H1 (cell line): ENCODE measurements at regions not wholly inside any gene's neighbourhood (a gene's known extent, or its start where the extent isn't known, plus 50 kb on each side); places are given as distances from the start of the nearest gene placed in this dataset.

Experiments
- CTCF ChIA-PET: fragments of 300-600 bp; sonication (Branson Sonifier 250); formaldehyde crosslinking; loops from one replicate; lab custom pipeline; 2021; ENCODE audit not compliant: partially characterized antibody; lab: Charles Lee
- POLR2A ChIA-PET: fragments of 300-600 bp; sonication (Branson Sonifier 250); formaldehyde crosslinking; loops from one replicate; lab custom pipeline; 2021; ENCODE audit warnings: inconsistent platforms; ENCODE audit not compliant: partially characterized antibody; lab: Charles Lee
- DNase-seq, 2 experiments: peaks; one replicate each; pipeline versions ENCODE4 v3.0.0 to v3.0.0-alpha.2; 2010 to 2022; ENCODE audit warnings: low spot score in 2 of 2, low read depth in 1 of 2, mixed read lengths in 1 of 2
- FAIRE-seq: peaks from 2 replicates; lab custom pipeline; 2011; peaks lifted over from hg19 to GRCh38; lab: Jason Lieb, UNC
- H2AFZ ChIP-seq: 2 replicates; pipeline ENCODE4 v1.8.1; 2012; ENCODE audit warnings: low read length, inconsistent platforms
- H2AK5ac ChIP-seq: 2 replicates; pipeline ENCODE4 v1.6.1; 2013; ENCODE audit warnings: low read depth, low read length
- H2BK120ac ChIP-seq: replicated peaks from 2 replicates; pipeline ENCODE3; 2013; ENCODE audit warnings: low read depth, low read length, inconsistent platforms
- H2BK12ac ChIP-seq: 2 replicates; pipeline ENCODE4 v1.6.1; 2013; ENCODE audit warnings: low read depth, low read length
- H2BK15ac ChIP-seq: 2 replicates; pipeline ENCODE4 v1.6.1; 2013; ENCODE audit warnings: low read length
- H2BK20ac ChIP-seq: 2 replicates; pipeline ENCODE4 v1.6.1; 2013; ENCODE audit warnings: low read length
- H2BK5ac ChIP-seq: 2 replicates; pipeline ENCODE4 v1.6.1; 2013; ENCODE audit warnings: low read depth, low read length
- H3K14ac ChIP-seq: 2 replicates; pipeline ENCODE4 v1.6.1; 2013; ENCODE audit warnings: inconsistent platforms; ENCODE audit not compliant: insufficient read length
- H3K18ac ChIP-seq: 2 replicates; pipeline ENCODE4 v1.6.1; 2013; ENCODE audit warnings: low read length; ENCODE audit errors: extremely low read depth
- H3K23ac ChIP-seq: 2 replicates; pipeline ENCODE4 v1.6.1; 2013; ENCODE audit warnings: inconsistent platforms; ENCODE audit not compliant: insufficient read length
- H3K23me2 ChIP-seq: 2 replicates; pipeline ENCODE4 v1.6.1; 2013; ENCODE audit warnings: low read depth, low read length
- H3K27ac ChIP-seq: 2 replicates; pipeline ENCODE4 v1.6.1; 2011; ENCODE audit warnings: low read depth, low read length, inconsistent platforms
- H3K27me3 ChIP-seq, 4 experiments: replicated peaks in 1 of 4; 1 replicate in 1 of 4; 2 replicates in 3 of 4; pipeline versions ENCODE4 v1.6.1 to v1.8.1; 2011 to 2013; ENCODE audit warnings: low read length in 3 of 4, mild to moderate bottlenecking in 3 of 4, inconsistent platforms in 2 of 4, mixed read lengths in 2 of 4, moderate library complexity in 1 of 4; ENCODE audit not compliant: control insufficient read depth in 3 of 4, insufficient read depth in 3 of 4; ENCODE audit errors: extremely low read depth in 1 of 4
- H3K36me3 ChIP-seq, 4 experiments: 2 replicates each; pipeline versions ENCODE4 v1.6.1 to v1.8.1; 2011 to 2013; ENCODE audit warnings: mild to moderate bottlenecking in 4 of 4, low read length in 3 of 4, moderate library complexity in 2 of 4, control low read depth in 1 of 4, inconsistent platforms in 1 of 4; ENCODE audit not compliant: insufficient read depth in 4 of 4, control insufficient read depth in 2 of 4
- H3K4ac ChIP-seq: replicated peaks from 2 replicates; pipeline ENCODE3; 2013; ENCODE audit warnings: low read length, low read depth, mixed read lengths, inconsistent platforms; ENCODE audit not compliant: insufficient read length
- H3K4me1 ChIP-seq, 4 experiments: replicated peaks in 1 of 4; 1 replicate in 1 of 4; 2 replicates in 3 of 4; pipeline versions ENCODE4 v1.6.1 to v1.8.1; 2011 to 2013; ENCODE audit warnings: low read length in 3 of 4, inconsistent platforms in 2 of 4, mixed read lengths in 1 of 4; ENCODE audit not compliant: insufficient read depth in 4 of 4, control insufficient read depth in 3 of 4
- H3K4me2 ChIP-seq, 2 experiments: 2 replicates each; pipeline versions ENCODE4 v1.6.1 to v1.8.1; 2011 to 2013; ENCODE audit warnings: low read depth in 2 of 2, low read length in 2 of 2, control low read depth in 1 of 2, inconsistent platforms in 1 of 2, mild to moderate bottlenecking in 1 of 2; ENCODE audit not compliant: insufficient read depth in 1 of 2
- H3K4me3 ChIP-seq, 4 experiments: fragments of 200-600, 300-600 bp in 1 of 4; sonication (generic), shearing (Covaris generic), sonication (Bioruptor Twin) in 1 of 4; 2 replicates each; pipeline versions ENCODE4 v1.5.1 to v1.8.1; 2011 to 2016; ENCODE audit warnings: low read length in 4 of 4, low read depth in 3 of 4, control low read depth in 2 of 4, inconsistent platforms in 2 of 4, mild to moderate bottlenecking in 2 of 4, mixed read lengths in 1 of 4, moderate library complexity in 1 of 4; ENCODE audit not compliant: insufficient read depth in 2 of 4; ENCODE audit errors: extremely low read depth in 1 of 4
- H3K56ac ChIP-seq: replicated peaks from 2 replicates; pipeline ENCODE3; 2013; ENCODE audit warnings: low read depth, mild to moderate bottlenecking, mixed read lengths, low read length, inconsistent platforms; ENCODE audit not compliant: insufficient read length
- H3K79me1 ChIP-seq: 2 replicates; pipeline ENCODE4 v1.6.1; 2013; ENCODE audit warnings: low read depth, low read length, control low read depth
- H3K79me2 ChIP-seq, 2 experiments: 2 replicates each; pipeline versions ENCODE4 v1.6.1 to v1.8.1; 2012 to 2013; ENCODE audit warnings: low read length in 2 of 2, mild to moderate bottlenecking in 2 of 2, inconsistent platforms in 1 of 2; ENCODE audit not compliant: insufficient read depth in 2 of 2, control insufficient read depth in 1 of 2
- H3K9ac ChIP-seq, 4 experiments: replicated peaks in 1 of 4; 1 replicate in 1 of 4; 2 replicates in 3 of 4; pipeline versions ENCODE4 v1.6.1 to v1.8.1; 2011 to 2013; ENCODE audit warnings: low read depth in 3 of 4, low read length in 3 of 4, control low read depth in 2 of 4, mild to moderate bottlenecking in 2 of 4, moderate library complexity in 2 of 4, inconsistent platforms in 1 of 4; ENCODE audit errors: extremely low read depth in 1 of 4
- H3K9me3 ChIP-seq, 2 experiments: 2 replicates each; pipeline versions ENCODE4 v1.6.1 to v1.8.1; 2012 to 2013; ENCODE audit warnings: mild to moderate bottlenecking in 2 of 2, moderate library complexity in 2 of 2, control low read depth in 1 of 2, inconsistent platforms in 1 of 2, low read depth in 1 of 2, low read length in 1 of 2, mixed read lengths in 1 of 2; ENCODE audit not compliant: insufficient read depth in 2 of 2
- H4K20me1 ChIP-seq, 2 experiments: replicated peaks in 1 of 2; 2 replicates each; pipeline versions ENCODE3 to v1.8.1; 2011 to 2013; ENCODE audit warnings: inconsistent platforms in 2 of 2, low read length in 2 of 2, mild to moderate bottlenecking in 1 of 2; ENCODE audit not compliant: insufficient read depth in 2 of 2, control insufficient read depth in 1 of 2
- H4K5ac ChIP-seq: 2 replicates; pipeline ENCODE4 v1.6.1; 2013; ENCODE audit warnings: low read length, low read depth, mixed read lengths, inconsistent platforms; ENCODE audit not compliant: insufficient read length
- H4K8ac ChIP-seq: 2 replicates; pipeline ENCODE4 v1.8.0; 2013; ENCODE audit warnings: mild to moderate bottlenecking, moderate library complexity, low read length, inconsistent platforms; ENCODE audit not compliant: insufficient read depth; ENCODE audit errors: extremely low read depth
- H4K91ac ChIP-seq: replicated peaks from 2 replicates; pipeline ENCODE3; 2013; ENCODE audit warnings: low read length, mixed read lengths, inconsistent platforms; ENCODE audit not compliant: insufficient read length
- BCL11A ChIP-seq, 2 experiments: IDR thresholded peaks; one replicate each; pipeline ENCODE4 v1.6.1; 2011; ENCODE audit warnings: low read depth in 2 of 2, low read length in 2 of 2, mild to moderate bottlenecking in 2 of 2
- CBX8 ChIP-seq: fragments of 300-800, 300-1000 bp; sonication (generic); IDR thresholded peaks from 2 replicates; pipeline ENCODE4 v1.7.1; 2016; ENCODE audit warnings: low read depth, low read length, borderline replicate concordance
- CTBP2 ChIP-seq: IDR thresholded peaks from 2 replicates; pipeline ENCODE4 v1.7.0; 2011; ENCODE audit warnings: borderline replicate concordance, mild to moderate bottlenecking, moderate library complexity, mixed read lengths, low read length; ENCODE audit not compliant: insufficient read depth, insufficient read length
- EGR1 ChIP-seq: IDR thresholded peaks from 2 replicates; pipeline ENCODE4 v1.6.1; 2011; ENCODE audit warnings: low read depth, low read length, borderline replicate concordance
- JUN ChIP-seq: IDR thresholded peaks from 2 replicates; pipeline ENCODE4 v1.6.1; 2011; ENCODE audit warnings: low read depth, mild to moderate bottlenecking, improper control_type of control experiment, low read length
- MAFK ChIP-seq: IDR thresholded peaks from 2 replicates; pipeline ENCODE4 v1.6.1; 2012; ENCODE audit warnings: low read depth, mild to moderate bottlenecking, improper control_type of control experiment, low read length
- PHF8 ChIP-seq: fragments of 200-600 bp; sonication (generic); conservative IDR thresholded peaks from 2 replicates; pipeline ENCODE4 v1.7.1; 2012; ENCODE audit warnings: low read depth, mild to moderate bottlenecking, inconsistent platforms, low read length, moderate library complexity
- RAD21 ChIP-seq, 2 experiments: IDR thresholded peaks in 1 of 2; conservative IDR thresholded peaks in 1 of 2; 2 replicates each; pipeline ENCODE4 v1.6.1; 2011; ENCODE audit warnings: low read depth in 2 of 2, low read length in 2 of 2, improper control_type of control experiment in 1 of 2, inconsistent platforms in 1 of 2, mild to moderate bottlenecking in 1 of 2, moderate library complexity in 1 of 2
- RBBP5 ChIP-seq: IDR thresholded peaks from 2 replicates; pipeline ENCODE4 v1.7.1; 2012; ENCODE audit warnings: low read depth, mild to moderate bottlenecking, inconsistent platforms, low read length, moderate library complexity, borderline replicate concordance
- RXRA ChIP-seq: IDR thresholded peaks from 2 replicates; pipeline ENCODE4 v1.6.1; 2011; ENCODE audit warnings: low read depth, mild to moderate bottlenecking, low read length, moderate library complexity; ENCODE audit not compliant: insufficient read depth
- YY1 ChIP-seq: IDR thresholded peaks from 2 replicates; pipeline ENCODE4 v1.6.1; 2011; ENCODE audit warnings: low read depth, mild to moderate bottlenecking, low read length
- WGBS, 2 experiments: shearing (Covaris generic) in 1 of 2; methylation state at CpG; one replicate each; pipeline versions ENCODE4 v1.1.6 to v1.1.7; 2013 to 2015; ENCODE audit warnings: low lambda C conversion rate in 2 of 2, mixed read lengths in 2 of 2, inconsistent platforms in 1 of 2, low coverage in 1 of 2, missing lambda C conversion rate in 1 of 2; ENCODE audit not compliant: insufficient replicate concordance in 2 of 2, insufficient coverage in 1 of 2, insufficient read length in 1 of 2; ENCODE audit errors: extremely low coverage in 1 of 2, missing lambda C conversion rate in 1 of 2; 5-methylcytosine and 5-hydroxymethylcytosine counted together
- TF ChIP-seq, protein P1 (sequence below): IDR thresholded peaks from 2 replicates; pipeline ENCODE4 v1.6.1; 2011; ENCODE audit warnings: low read length, improper control_type of control experiment
- TF ChIP-seq, protein P2 (sequence below): IDR thresholded peaks from 2 replicates; pipeline ENCODE4 v1.6.1; 2012; ENCODE audit warnings: inconsistent platforms

DNA sequence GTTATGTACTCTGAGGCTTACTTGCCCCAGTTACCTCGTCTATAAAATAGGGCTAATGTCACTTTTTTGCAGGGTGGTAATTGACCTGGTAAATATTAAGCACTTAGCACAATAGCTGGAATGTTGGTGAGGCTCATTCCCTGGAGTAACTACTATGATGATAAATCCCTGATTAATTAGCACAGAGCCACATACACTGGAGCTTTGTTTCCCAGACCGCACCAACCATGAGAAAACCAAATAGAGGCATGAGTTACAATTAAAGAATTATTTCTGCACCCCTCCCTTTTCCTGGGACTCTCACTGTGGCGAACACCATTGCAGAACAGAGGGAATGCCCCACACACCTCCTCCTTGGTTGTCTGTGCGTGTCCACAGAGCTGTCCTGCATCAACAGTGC lies 76.6 kb upstream of the CPOX start:
- no peak overlapping the region for H3K56ac ChIP-seq
- H3K27me3 ChIP-seq, result no peaks in the 10 kb centered on the region
- no peaks in the 10 kb centered on the region for H3K79me1 ChIP-seq
- no peak overlapping the region for H3K14ac ChIP-seq
- H3K27ac ChIP-seq, result no peak overlapping the region
- no peak overlapping the region for H4K5ac ChIP-seq
- H3K18ac ChIP-seq, result no peak overlapping the region
- no peak overlapping the region for H2AK5ac ChIP-seq
- H2BK20ac ChIP-seq, result no peak overlapping the region
- no peak overlapping the region for H4K8ac ChIP-seq
- FAIRE-seq, result no peak
- no peak overlapping the region for H3K4ac ChIP-seq
- H2AFZ ChIP-seq, result no peak overlapping the region
- no peaks in the 10 kb centered on the region for H3K23me2 ChIP-seq
- 84% methylated on average over 4 of the region's 4 CpGs; no CpG with 5 or more reads in 1 of the 2 experiments for WGBS, 2 experiments
- no peaks in the 10 kb centered on the region for H3K79me2 ChIP-seq
- no peaks in the 10 kb centered on the region for H3K9me3 ChIP-seq
- DNase-seq, result no peak
- H4K91ac ChIP-seq, result no peak overlapping the region
- ChIA-PET CTCF (interaction anchor here (1.0 to 4.4 kb wide), 5 partner anchors 9 to 68 kb away, joined by 3 to 23 read pairs (median 3); no protein-coding TSS in a partner anchor), POLR2A (no interaction called here)
- H3K23ac ChIP-seq, result no peak overlapping the region
- H2BK120ac ChIP-seq, result no peak overlapping the region
- H2BK15ac ChIP-seq, result no peak overlapping the region
- H3K4me3 ChIP-seq, result no peak overlapping the region
- H3K9ac ChIP-seq, result no peak overlapping the region
- H3K4me2 ChIP-seq, result no peak overlapping the region
- H3K36me3 ChIP-seq, result no peaks in the 10 kb centered on the region
- H3K4me1 ChIP-seq, result no peaks in the 10 kb centered on the region
- no peaks in the 10 kb centered on the region for H4K20me1 ChIP-seq
- no peak overlapping the region for H2BK5ac ChIP-seq
- no peak overlapping the region for H2BK12ac ChIP-seq
- TF ChIP-seq CBX8, result no peak
- TF ChIP-seq, protein P1, sequence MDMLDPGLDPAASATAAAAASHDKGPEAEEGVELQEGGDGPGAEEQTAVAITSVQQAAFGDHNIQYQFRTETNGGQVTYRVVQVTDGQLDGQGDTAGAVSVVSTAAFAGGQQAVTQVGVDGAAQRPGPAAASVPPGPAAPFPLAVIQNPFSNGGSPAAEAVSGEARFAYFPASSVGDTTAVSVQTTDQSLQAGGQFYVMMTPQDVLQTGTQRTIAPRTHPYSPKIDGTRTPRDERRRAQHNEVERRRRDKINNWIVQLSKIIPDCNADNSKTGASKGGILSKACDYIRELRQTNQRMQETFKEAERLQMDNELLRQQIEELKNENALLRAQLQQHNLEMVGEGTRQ, result no peak
- TF ChIP-seq MAFK, result no peak
- TF ChIP-seq YY1, result no peak
- TF ChIP-seq RXRA, result no peak
- TF ChIP-seq BCL11A (IDR thresholded peaks at IDR 0.05; ENCODE audit: low read depth in 2 of 2, low read length in 2 of 2), result no peak
- TF ChIP-seq CTBP2, result no peak
- TF ChIP-seq RAD21 (IDR thresholded peaks at IDR 0.05 in 1 of 2, conservative IDR thresholded peaks at IDR 0.05 in 1 of 2; ENCODE audit: low read depth in 2 of 2, low read length in 2 of 2), result no peak
- TF ChIP-seq EGR1, result no peak
- TF ChIP-seq, protein P2, sequence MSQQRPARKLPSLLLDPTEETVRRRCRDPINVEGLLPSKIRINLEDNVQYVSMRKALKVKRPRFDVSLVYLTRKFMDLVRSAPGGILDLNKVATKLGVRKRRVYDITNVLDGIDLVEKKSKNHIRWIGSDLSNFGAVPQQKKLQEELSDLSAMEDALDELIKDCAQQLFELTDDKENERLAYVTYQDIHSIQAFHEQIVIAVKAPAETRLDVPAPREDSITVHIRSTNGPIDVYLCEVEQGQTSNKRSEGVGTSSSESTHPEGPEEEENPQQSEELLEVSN, result no peak
- TF ChIP-seq JUN, result no peak
- no peak for TF ChIP-seq PHF8
- no peak for TF ChIP-seq RBBP5
